Neural cell (in vitro differentiated cells): ENCODE measurements at regions not wholly inside any gene's neighbourhood (a gene's known extent, or its start where the extent isn't known, plus 50 kb on each side); places are given as distances from the start of the nearest gene placed in this dataset.

Experiments
- H2AFZ ChIP-seq: fragments of 200-600, 300-800 bp; sonication (generic), shearing (Covaris generic); 2 replicates; pipeline ENCODE4 v1.6.0; 2014; ENCODE audit warnings: low read depth, mild to moderate bottlenecking, antibody characterized with exemption, low read length, moderate library complexity
- H3F3A ChIP-seq: fragments of 200-600 bp; shearing (Covaris generic); 2 replicates; pipeline ENCODE4 v1.6.1; 2016; ENCODE audit warnings: mild to moderate bottlenecking, moderate library complexity, mixed read lengths, antibody characterized with exemption, low read length; ENCODE audit not compliant: insufficient read depth, poor library complexity, severe bottlenecking
- H3K27ac ChIP-seq: fragments of 200-600, 300-800 bp; sonication (generic), shearing (Covaris generic); 2 replicates; pipeline ENCODE4 v1.5.1; 2014; ENCODE audit warnings: mild to moderate bottlenecking, low read length, moderate library complexity
- H3K27me3 ChIP-seq: fragments of 300-800, 200-600 bp; sonication (generic), shearing (Covaris generic); 2 replicates; pipeline ENCODE4 v1.6.0; 2014; ENCODE audit warnings: mild to moderate bottlenecking, low read depth, low read length, moderate library complexity; ENCODE audit not compliant: insufficient read depth
- H3K36me3 ChIP-seq: fragments of 300-800, 200-600 bp; sonication (generic), shearing (Covaris generic); 2 replicates; pipeline ENCODE4 v1.5.1; 2014; ENCODE audit warnings: mild to moderate bottlenecking, antibody characterized with exemption, low read length, moderate library complexity; ENCODE audit not compliant: insufficient read depth
- H3K4me2 ChIP-seq: fragments of 300-800, 200-600 bp; sonication (generic), shearing (Covaris generic); 2 replicates; pipeline ENCODE4 v1.6.0; 2014; ENCODE audit warnings: mild to moderate bottlenecking, low read length
- H3K4me3 ChIP-seq: fragments of 300-800, 200-600 bp; sonication (generic), shearing (Covaris generic); 2 replicates; pipeline ENCODE4 v1.5.1; 2014; ENCODE audit warnings: mild to moderate bottlenecking, low read length, moderate library complexity
- H3K79me2 ChIP-seq: fragments of 200-600 bp; shearing (Covaris generic); replicated peaks from 2 replicates; pipeline ENCODE4 v1.6.0; 2014; ENCODE audit warnings: mild to moderate bottlenecking, low read length, moderate library complexity; ENCODE audit not compliant: insufficient read depth
- H3K9ac ChIP-seq: fragments of 300-800, 200-600 bp; sonication (generic), shearing (Covaris generic); 2 replicates; pipeline ENCODE4 v1.6.1; 2016; ENCODE audit warnings: mild to moderate bottlenecking, low read length, mixed read lengths
- H3K9me2 ChIP-seq: fragments of 200-600 bp; shearing (Covaris generic); 2 replicates; pipeline ENCODE4 v1.6.1; 2016; ENCODE audit warnings: mild to moderate bottlenecking, low read length, mixed read lengths; ENCODE audit not compliant: insufficient read depth
- H3K9me3 ChIP-seq: fragments of 200-600, 300-800 bp; sonication (generic), shearing (Covaris generic); 2 replicates; pipeline ENCODE4 v1.6.1; 2016; ENCODE audit warnings: mild to moderate bottlenecking, mixed run types, low read length, moderate library complexity, mixed read lengths
- H4K20me1 ChIP-seq: fragments of 200-600 bp; shearing (Covaris generic); 2 replicates; pipeline ENCODE4 v1.6.1; 2016; ENCODE audit warnings: mild to moderate bottlenecking, mixed run types; ENCODE audit not compliant: insufficient read depth
- CTCF ChIP-seq: fragments of 450-650 bp; IDR thresholded peaks from 2 replicates; pipeline ENCODE4 v1.5.1; 2014; ENCODE audit warnings: antibody characterized with exemption, mild to moderate bottlenecking, moderate library complexity; ENCODE audit not compliant: poor library complexity, severe bottlenecking
- EP300 ChIP-seq: fragments of 450-650 bp; conservative IDR thresholded peaks from 2 replicates; pipeline ENCODE4 v1.6.1; 2014; ENCODE audit warnings: antibody characterized with exemption, mild to moderate bottlenecking, moderate library complexity; ENCODE audit not compliant: poor library complexity, severe bottlenecking
- EZH2 ChIP-seq: fragments of 200-600, 300-800 bp; shearing (Covaris generic), sonication (generic); IDR thresholded peaks from 2 replicates; pipeline ENCODE4 v1.6.1; 2014; ENCODE audit warnings: antibody characterized with exemption, low read length, borderline replicate concordance, mild to moderate bottlenecking; ENCODE audit not compliant: insufficient read depth, poor library complexity, severe bottlenecking
- MXI1 ChIP-seq: fragments of 450-650 bp; conservative IDR thresholded peaks from 2 replicates; pipeline ENCODE4 v1.6.1; 2014; ENCODE audit warnings: antibody characterized with exemption, mild to moderate bottlenecking; ENCODE audit not compliant: poor library complexity, severe bottlenecking
- POLR2AphosphoS5 ChIP-seq: IDR thresholded peaks from 2 replicates; pipeline ENCODE4 v1.6.1; 2012
- RAD21 ChIP-seq: fragments of 450-650 bp; conservative IDR thresholded peaks from 2 replicates; pipeline ENCODE4 v1.6.1; 2014; ENCODE audit warnings: antibody characterized with exemption, mild to moderate bottlenecking, moderate library complexity
- SMC3 ChIP-seq: fragments of 450-650 bp; conservative IDR thresholded peaks from 2 replicates; pipeline ENCODE4 v1.6.1; 2014; ENCODE audit warnings: antibody characterized with exemption, mild to moderate bottlenecking, moderate library complexity; ENCODE audit not compliant: poor library complexity
- TAF1 ChIP-seq: IDR thresholded peaks from 2 replicates; pipeline ENCODE4 v1.6.1; 2012; ENCODE audit warnings: low read depth
- TF ChIP-seq, protein P1 (sequence below): IDR thresholded peaks from 2 replicates; pipeline ENCODE4 v1.6.1; 2012; ENCODE audit warnings: borderline replicate concordance

DNA sequence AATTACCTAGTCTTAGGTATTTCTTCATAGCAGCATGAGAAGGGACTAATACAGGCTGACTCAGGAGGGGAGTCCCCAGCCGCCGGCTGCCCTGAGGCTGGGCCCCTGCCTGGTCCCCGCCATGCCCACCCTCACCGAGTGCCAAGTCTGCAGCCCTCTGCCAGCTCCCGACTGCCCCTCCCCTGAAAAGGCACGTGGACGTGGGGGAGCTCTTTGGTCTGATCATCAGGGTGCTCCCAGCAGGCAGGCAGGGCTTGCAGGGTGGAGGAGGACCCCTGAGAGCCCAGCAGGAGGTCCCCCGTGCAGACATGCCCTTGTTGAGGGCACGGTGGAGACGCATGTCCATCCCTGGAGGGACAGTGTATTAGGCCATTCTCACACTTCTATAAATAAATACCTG lies 110.9 kb downstream of the UNCX start:
- Histone ChIP-seq H3K27ac (no peak overlapping the region), H3K4me3 (no peak overlapping the region), H3K9ac (no peak overlapping the region), H3K79me2 (no peaks in the 10 kb centered on the region), H3K27me3 (no peaks in the 10 kb centered on the region), H2AFZ (no peak overlapping the region), H3F3A (no peaks in the 10 kb centered on the region), H3K4me2 (no peak overlapping the region), H4K20me1 (no peaks in the 10 kb centered on the region), H3K36me3 (no peaks in the 10 kb centered on the region), H3K9me2 (no peaks in the 10 kb centered on the region), H3K9me3 (no peaks in the 10 kb centered on the region)
- TF ChIP-seq EP300, result no peak
- TF ChIP-seq POLR2AphosphoS5, result no peak
- TF ChIP-seq EZH2, result no peak
- no peak for TF ChIP-seq CTCF
- no peak for TF ChIP-seq SMC3
- TF ChIP-seq MXI1, result no peak
- TF ChIP-seq, protein P1, sequence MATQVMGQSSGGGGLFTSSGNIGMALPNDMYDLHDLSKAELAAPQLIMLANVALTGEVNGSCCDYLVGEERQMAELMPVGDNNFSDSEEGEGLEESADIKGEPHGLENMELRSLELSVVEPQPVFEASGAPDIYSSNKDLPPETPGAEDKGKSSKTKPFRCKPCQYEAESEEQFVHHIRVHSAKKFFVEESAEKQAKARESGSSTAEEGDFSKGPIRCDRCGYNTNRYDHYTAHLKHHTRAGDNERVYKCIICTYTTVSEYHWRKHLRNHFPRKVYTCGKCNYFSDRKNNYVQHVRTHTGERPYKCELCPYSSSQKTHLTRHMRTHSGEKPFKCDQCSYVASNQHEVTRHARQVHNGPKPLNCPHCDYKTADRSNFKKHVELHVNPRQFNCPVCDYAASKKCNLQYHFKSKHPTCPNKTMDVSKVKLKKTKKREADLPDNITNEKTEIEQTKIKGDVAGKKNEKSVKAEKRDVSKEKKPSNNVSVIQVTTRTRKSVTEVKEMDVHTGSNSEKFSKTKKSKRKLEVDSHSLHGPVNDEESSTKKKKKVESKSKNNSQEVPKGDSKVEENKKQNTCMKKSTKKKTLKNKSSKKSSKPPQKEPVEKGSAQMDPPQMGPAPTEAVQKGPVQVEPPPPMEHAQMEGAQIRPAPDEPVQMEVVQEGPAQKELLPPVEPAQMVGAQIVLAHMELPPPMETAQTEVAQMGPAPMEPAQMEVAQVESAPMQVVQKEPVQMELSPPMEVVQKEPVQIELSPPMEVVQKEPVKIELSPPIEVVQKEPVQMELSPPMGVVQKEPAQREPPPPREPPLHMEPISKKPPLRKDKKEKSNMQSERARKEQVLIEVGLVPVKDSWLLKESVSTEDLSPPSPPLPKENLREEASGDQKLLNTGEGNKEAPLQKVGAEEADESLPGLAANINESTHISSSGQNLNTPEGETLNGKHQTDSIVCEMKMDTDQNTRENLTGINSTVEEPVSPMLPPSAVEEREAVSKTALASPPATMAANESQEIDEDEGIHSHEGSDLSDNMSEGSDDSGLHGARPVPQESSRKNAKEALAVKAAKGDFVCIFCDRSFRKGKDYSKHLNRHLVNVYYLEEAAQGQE, result no peak
- TF ChIP-seq RAD21, result no peak
- TF ChIP-seq TAF1, result no peak

GRCh38 chr7:1344421-1344820 lies 111.7 kb downstream of the UNCX start:
- Histone ChIP-seq H3K9me3 (no peaks in the 10 kb centered on the region), H4K20me1 (no peaks in the 10 kb centered on the region), H3K4me2 (no peak overlapping the region), H3K79me2 (no peaks in the 10 kb centered on the region), H3K36me3 (no peaks in the 10 kb centered on the region), H3K9ac (no peak overlapping the region), H2AFZ (no peak overlapping the region), H3K4me3 (no peak overlapping the region), H3F3A (no peaks in the 10 kb centered on the region), H3K9me2 (no peaks in the 10 kb centered on the region), H3K27me3 (no peaks in the 10 kb centered on the region), H3K27ac (no peak overlapping the region)
- TF ChIP-seq SMC3 (no peak), MXI1 (no peak), CTCF (no peak), EP300 (no peak), EZH2 (no peak)
